Erythroblast (primary cell): ENCODE measurements at regions not wholly inside any gene's neighbourhood (a gene's known extent, or its start where the extent isn't known, plus 50 kb on each side); places are given as distances from the start of the nearest gene placed in this dataset.

Experiments used
- DNase-seq, 2 experiments: peaks; one replicate each; lab custom pipeline; 2025; lab: John Stamatoyannopoulos, UW
- GATA1 ChIP-seq: IDR thresholded peaks from 2 replicates; pipeline ENCODE4 v1.6.1; 2011; ENCODE audit warnings: low read depth, mild to moderate bottlenecking, control low read depth, low read length, moderate library complexity
- POLR2A ChIP-seq: IDR thresholded peaks from 2 replicates; pipeline ENCODE4 v1.6.1; 2011; ENCODE audit warnings: mild to moderate bottlenecking, low read length

GRCh38 chr4:127048376-127049044, 584.2 kb upstream of the INTU start:
- no peak for TF ChIP-seq GATA1
- TF ChIP-seq POLR2A: no peak
- DNase-seq: no peak

- no peak for DNase-seq
- TF ChIP-seq POLR2A: no peak
- TF ChIP-seq GATA1: no peak
These were observed 583.2 kb upstream of the INTU start for GRCh38 chr4:127049526-127049925.

GRCh38 chr4:127052742-127053141, 580.0 kb upstream of the INTU start:
- TF ChIP-seq POLR2A (no peak), GATA1 (no peak)
- no peak for DNase-seq

- DNase-seq: no peak
- TF ChIP-seq POLR2A (no peak), GATA1 (no peak)
These were observed 577.4 kb upstream of the INTU start for GRCh38 chr4:127055357-127055756.

- no peak for TF ChIP-seq POLR2A
- no peak for TF ChIP-seq GATA1
- no peak for DNase-seq
These were observed 563.1 kb upstream of the INTU start for GRCh38 chr4:127069675-127070074.

- DNase-seq: no peak
- TF ChIP-seq POLR2A (no peak), GATA1 (no peak)
These were observed 561.3 kb upstream of the INTU start for GRCh38 chr4:127071443-127071842.

GRCh38 chr4:127080141-127080540, 552.6 kb upstream of the INTU start:
- no peak for TF ChIP-seq GATA1
- TF ChIP-seq POLR2A: no peak
- no peak for DNase-seq

- no peak for DNase-seq
- TF ChIP-seq POLR2A: no peak
- TF ChIP-seq GATA1: no peak
These were observed 551.7 kb upstream of the INTU start for GRCh38 chr4:127081041-127081440.

GRCh38 chr4:127082986-127083385, 549.8 kb upstream of the INTU start:
- TF ChIP-seq GATA1 (no peak), POLR2A (no peak)
- DNase-seq: no peak

- no peak for DNase-seq
- no peak for TF ChIP-seq GATA1
- no peak for TF ChIP-seq POLR2A
These were observed 548.1 kb upstream of the INTU start for GRCh38 chr4:127084666-127085065.

- TF ChIP-seq GATA1: no peak
- no peak for TF ChIP-seq POLR2A
- no peak for DNase-seq
These were observed 535.7 kb upstream of the INTU start for GRCh38 chr4:127097061-127097460.

- DNase-seq: no peak
- TF ChIP-seq POLR2A (no peak), GATA1 (no peak)
These were observed 530.4 kb upstream of the INTU start for GRCh38 chr4:127102361-127102760.

GRCh38 chr4:127103681-127104115, 529.1 kb upstream of the INTU start:
- no peak for DNase-seq
- no peak for TF ChIP-seq POLR2A
- TF ChIP-seq GATA1: no peak

GRCh38 chr4:127113844-127114362, 518.9 kb upstream of the INTU start:
- TF ChIP-seq POLR2A: no peak
- TF ChIP-seq GATA1: no peak
- no peak for DNase-seq

- DNase-seq: no peak
- TF ChIP-seq GATA1 (no peak), POLR2A (no peak)
These were observed 514.1 kb upstream of the INTU start for GRCh38 chr4:127118681-127119080.
